HG02840 (cell line): ENCODE measurements at regions not wholly inside any gene's neighbourhood (a gene's known extent, or its start where the extent isn't known, plus 50 kb on each side); places are given as distances from the start of the nearest gene placed in this dataset.

Experiments
- ATAC-seq: cut with Tn5 transposase; IDR thresholded peaks from one replicate; pipeline ENCODE4 v1.9.1; 2021; ENCODE audit warnings: mild to moderate bottlenecking, moderate library complexity, moderate number of reproducible peaks; ENCODE audit not compliant: unreplicated experiment, low FRiP score

DNA sequence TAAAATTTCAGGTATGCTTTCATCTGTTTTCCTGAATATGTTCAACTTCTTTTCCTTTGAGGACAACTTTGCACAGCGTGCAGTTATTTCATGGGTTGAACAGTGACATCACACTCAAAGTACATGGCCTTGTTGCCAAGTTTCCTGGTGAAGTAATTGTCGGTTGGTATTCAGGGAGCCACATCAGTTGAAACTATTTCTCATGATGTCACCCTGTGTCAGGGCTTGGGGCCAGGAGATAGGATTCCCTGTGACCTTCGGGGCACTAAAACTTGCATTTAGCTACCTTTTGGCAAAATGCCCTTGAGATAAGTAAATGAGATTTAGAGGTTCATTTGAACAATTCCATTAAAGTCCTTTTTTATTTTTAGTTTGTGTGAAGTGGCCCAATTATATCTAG, 383.9 kb downstream of the SH3GL2 start:
- ATAC-seq, result no peak

DNA sequence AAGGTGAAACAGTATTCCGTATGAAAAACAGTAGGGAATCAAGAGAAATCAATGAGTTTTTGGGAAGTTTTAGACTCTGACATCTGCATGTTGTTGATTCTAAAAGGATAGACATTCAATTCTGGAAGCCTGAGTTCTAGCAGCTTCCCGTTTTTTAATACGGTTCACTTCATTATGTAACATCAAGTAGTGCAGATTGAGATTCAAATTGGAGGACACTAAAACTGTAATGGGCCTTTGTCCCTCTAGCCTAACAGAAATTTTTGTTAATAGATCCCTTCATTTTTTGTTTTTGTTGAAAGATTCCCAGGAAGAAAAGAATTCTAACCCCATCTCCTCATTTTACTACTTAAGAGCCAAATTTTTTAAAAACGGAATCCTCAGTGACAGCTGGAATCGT, 384.6 kb downstream of the SH3GL2 start:
- ATAC-seq, result no peak

DNA sequence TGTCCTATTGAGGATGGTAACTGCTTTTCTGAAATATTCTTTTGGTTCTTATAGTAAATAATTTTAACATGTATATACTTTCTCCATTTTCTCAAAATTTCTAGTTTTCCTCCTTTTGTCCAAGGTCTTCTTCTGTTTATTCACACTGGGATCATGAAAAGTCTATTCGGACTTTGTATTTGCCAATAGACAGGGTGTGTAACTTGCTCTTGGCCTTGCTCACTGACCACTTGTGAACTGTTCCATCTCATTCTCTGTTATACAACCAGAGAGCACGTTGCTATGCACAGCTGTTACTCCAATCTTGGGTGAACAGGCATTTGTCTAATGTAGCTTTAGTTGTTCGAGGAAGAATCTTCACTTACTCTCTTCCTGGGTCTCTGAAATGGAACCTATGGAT, 388.9 kb downstream of the SH3GL2 start:
- no peak for ATAC-seq

DNA sequence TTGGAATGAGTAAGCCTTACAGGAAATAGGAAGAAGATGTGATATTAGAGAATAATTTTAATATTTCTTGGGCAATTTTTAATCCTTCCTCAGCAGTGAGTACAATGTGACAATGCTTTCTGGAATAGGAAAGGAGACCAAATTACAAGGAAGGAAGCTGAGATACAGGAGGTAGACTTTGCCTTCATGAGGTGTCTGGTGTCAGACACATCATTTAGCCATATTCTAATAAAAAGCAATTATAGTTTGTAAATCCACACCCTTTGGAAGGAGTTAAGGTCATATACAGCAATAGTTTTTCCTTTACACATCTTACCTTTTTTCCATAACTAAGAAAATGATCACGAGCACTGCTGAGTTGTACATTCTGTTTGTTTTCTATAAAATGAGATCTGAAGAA, 390.4 kb downstream of the SH3GL2 start:
- no peak for ATAC-seq

- no peak for ATAC-seq
Observed at GRCh38 chr9:17970277-17970676, 391.4 kb downstream of the SH3GL2 start.

GRCh38 chr9:17978773-17979172, 399.9 kb downstream of the SH3GL2 start:
- no peak for ATAC-seq

GRCh38 chr9:17986595-17986994, 407.7 kb downstream of the SH3GL2 start:
- no peak for ATAC-seq

- no peak for ATAC-seq
Observed at GRCh38 chr9:17987189-17987588, 408.3 kb downstream of the SH3GL2 start.

DNA sequence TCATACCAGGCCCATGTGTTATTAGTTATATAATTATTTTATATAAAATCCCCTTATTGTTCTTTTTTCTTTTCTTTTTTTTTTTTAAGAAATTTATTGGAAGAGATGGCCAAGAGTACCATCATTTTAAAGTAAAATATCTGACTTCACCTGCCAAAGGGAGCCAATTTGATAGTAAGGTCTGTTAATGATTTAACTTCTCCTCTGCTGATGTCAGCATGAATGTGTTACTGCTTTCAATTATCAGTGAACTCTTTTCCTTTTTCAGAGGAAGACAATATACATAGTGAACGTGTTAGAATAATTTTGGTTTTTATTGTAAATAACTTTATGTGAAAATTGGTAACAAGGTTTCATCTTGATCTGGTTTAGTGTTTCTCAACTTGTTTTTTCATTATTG, 409.6 kb downstream of the SH3GL2 start:
- ATAC-seq, result no peak

DNA sequence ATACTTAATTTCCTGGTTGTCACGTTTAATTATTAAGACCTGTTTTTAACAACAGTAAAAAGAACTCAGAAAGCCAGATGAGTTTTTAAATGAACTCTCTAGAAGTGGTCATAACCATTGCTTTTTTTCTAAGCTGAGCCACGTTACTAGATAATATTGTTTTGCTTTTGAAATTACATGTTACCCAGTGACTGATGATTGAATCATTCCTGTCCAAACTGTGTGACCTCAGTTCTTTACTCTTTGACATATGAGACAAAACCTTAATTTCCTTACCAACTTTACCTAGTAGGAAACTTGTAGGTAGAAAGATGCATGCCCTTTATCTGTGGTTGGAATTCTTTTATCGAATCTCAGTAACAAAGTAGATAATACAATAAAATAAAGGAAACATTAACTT, 411.7 kb downstream of the SH3GL2 start:
- no peak for ATAC-seq

GRCh38 chr9:17993024-17993423, 414.2 kb downstream of the SH3GL2 start:
- ATAC-seq, result no peak

DNA sequence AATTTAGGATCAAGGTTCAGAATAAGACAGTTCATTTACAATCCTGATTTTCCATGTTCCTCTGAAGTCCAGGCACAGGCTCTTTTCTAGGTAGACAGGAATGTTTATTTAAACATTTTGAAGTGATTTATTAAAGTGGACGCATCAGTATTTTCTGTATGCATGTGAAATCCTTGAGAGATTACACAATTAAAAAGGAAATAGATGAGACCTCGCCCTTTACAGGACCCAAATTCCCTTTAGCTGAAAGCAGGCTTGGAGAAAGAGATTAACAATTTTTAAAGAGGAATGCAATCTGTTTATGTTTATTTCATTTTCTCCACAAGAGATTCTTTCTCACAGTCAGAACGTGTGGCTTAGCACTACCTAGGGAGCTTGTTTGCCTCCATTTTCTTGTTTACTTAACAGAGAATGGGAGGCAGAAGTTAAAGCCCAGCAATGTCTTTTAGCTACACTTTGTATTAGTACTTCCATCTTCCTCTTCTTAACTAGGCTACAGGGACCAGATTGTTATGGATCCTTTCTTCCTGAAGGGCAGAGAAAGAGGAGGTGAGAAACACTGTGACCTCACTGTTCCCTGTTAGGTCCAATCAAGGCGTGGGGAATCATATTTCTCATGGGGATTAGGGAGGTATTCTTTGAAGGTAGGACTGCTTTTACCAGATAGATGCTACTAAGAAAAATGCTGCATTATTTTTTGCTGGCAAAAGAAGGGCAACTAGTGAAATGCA, 416.0 kb downstream of the SH3GL2 start:
- no peak for ATAC-seq

DNA sequence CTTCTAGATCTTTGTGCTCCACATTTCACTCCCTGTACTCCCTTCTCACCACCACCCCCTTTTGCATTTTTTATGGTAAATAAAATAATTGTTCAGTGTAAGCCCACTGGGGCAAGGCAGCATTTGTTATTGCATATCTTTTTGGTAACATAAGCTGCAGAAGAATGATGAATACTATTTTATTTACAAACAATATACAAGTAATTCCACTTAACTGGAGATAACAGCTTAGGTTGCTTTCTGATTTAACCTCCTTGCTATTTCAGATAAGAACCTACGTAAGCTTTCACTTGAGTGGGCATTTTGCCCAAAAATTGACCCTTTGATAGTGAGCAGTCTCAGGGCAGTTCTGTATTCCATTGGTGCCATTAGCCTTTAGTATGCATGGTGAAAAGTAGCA, 417.9 kb downstream of the SH3GL2 start:
- no peak for ATAC-seq

DNA sequence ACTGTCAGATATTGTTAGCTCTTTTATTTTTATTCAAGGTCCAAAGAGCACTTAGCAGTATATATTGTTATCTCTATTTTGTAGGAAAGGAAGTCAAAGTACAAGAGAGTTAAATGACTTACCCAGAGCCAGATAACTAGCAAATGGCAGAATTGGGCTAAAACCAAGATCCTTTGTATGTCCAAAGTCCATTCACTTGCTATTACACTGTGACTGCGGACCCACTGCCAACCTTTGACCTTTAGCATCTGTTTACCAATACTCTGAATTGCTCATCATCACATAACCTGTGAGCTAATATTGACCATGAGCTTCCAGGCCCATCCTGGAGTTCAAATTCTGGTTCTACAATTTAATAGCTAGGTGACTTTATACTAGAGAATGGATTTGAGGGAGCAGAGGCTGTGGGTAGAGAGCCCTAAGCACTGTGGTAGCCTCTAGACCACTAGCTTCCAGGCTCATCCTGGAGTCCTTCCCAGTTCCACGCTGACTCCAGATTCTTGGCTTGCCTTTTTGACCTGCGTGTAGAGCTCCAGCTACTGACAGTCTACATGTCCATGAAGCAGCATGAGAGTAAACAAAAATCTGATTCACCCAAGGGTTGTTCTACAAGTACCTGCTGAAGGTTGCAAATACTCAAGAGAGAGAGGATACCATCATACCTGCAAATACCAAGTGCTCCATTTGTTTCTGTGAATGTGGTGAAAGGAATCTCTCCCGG, 424.0 kb downstream of the SH3GL2 start:
- ATAC-seq, result no peak

DNA sequence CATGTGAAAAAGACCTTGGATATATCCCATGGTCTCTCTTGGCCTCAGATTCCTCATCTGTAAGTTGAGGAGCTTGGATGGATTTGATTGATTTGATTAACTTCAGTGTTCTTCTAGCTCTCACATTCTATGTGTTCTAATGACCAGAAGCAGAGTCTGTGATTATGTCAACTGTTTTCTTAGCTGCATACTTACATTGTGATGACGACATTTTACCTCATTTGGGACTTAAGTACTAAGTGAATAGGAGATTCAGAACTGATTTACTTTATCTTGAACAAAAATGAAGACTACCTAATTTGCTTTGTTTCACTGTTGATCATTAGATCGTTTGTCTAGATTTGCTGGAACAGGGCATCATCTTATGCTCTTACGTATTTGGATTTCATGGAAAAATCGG, 427.7 kb downstream of the SH3GL2 start:
- no peak for ATAC-seq

- ATAC-seq, result no peak
Observed at GRCh38 chr9:18007621-18008020, 428.8 kb downstream of the SH3GL2 start.

DNA sequence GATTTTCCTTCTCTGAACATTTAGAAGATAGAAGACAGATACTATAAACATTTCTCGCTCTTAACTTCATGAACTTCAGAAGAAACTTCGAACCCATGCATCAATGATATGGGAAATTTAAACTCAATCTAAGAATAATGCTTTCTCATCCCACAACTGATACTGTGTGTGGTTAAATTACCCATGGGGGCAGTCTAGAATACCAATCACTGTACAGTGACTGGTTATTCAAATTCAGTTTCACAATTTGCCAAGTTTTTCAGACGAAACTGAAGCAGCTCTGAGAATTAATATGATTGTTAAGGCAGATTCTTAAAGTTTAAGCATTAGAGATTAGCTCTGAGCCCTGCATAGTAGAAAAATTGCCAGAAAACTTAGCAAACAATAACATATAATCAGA, 431.0 kb downstream of the SH3GL2 start:
- no peak for ATAC-seq

GRCh38 chr9:18010492-18010891, 431.6 kb downstream of the SH3GL2 start:
- ATAC-seq, result no peak

- ATAC-seq, result no peak
Observed at GRCh38 chr9:18012170-18012569, 433.3 kb downstream of the SH3GL2 start.

- ATAC-seq, result no peak
Observed at GRCh38 chr9:18014556-18014955, 435.7 kb downstream of the SH3GL2 start.

DNA sequence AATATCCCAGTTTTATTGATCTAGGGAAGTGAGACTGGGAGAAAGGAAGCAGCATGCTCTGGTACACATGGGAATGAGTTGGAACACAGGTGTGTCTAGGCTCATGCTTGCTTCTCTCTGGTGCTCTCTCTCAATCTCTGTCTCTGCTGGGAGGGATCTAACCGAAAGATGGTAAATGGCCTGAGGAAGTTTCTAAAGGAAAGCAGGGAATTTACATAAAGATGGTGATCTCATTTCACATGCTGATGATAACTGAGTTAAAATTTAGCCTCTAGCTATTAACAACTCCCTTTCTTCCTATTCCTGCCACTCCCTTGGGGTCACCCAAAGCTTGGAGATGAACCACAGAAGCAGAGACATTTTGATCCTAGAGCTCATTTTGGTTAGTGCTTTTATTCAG, 436.2 kb downstream of the SH3GL2 start:
- ATAC-seq, result no peak

- ATAC-seq, result no peak
Observed at GRCh38 chr9:18017136-18017535, 438.3 kb downstream of the SH3GL2 start.
